Ishikawa (cell line): ENCODE measurements at regions not wholly inside any gene's neighbourhood (a gene's known extent, or its start where the extent isn't known, plus 50 kb on each side); places are given as distances from the start of the nearest gene placed in this dataset.

Experiments
- CEBPB ChIP-seq: IDR thresholded peaks from 2 replicates; pipeline ENCODE4 v1.6.1; 2012
- CREB1 ChIP-seq: IDR thresholded peaks from 2 replicates; pipeline ENCODE4 v1.6.1; 2012; ENCODE audit warnings: low read depth
- EGR1 ChIP-seq: IDR thresholded peaks from 2 replicates; pipeline ENCODE4 v1.6.1; 2012
- EP300 ChIP-seq: IDR thresholded peaks from 2 replicates; pipeline ENCODE4 v1.6.1; 2012; ENCODE audit warnings: borderline replicate concordance
- FOXM1 ChIP-seq: IDR thresholded peaks from 2 replicates; pipeline ENCODE4 v1.6.1; 2012; ENCODE audit warnings: low read depth, borderline replicate concordance
- MAX ChIP-seq: IDR thresholded peaks from 2 replicates; pipeline ENCODE4 v1.6.1; 2012
- NFIC ChIP-seq: IDR thresholded peaks from 2 replicates; pipeline ENCODE4 v1.6.1; 2012
- RAD21 ChIP-seq: IDR thresholded peaks from 2 replicates; pipeline ENCODE4 v1.6.1; 2012; ENCODE audit warnings: low read depth
- TAF1 ChIP-seq: IDR thresholded peaks from 2 replicates; pipeline ENCODE4 v1.6.1; 2012; ENCODE audit warnings: low read depth, mild to moderate bottlenecking
- TCF12 ChIP-seq: IDR thresholded peaks from 2 replicates; pipeline ENCODE4 v1.6.1; 2012; ENCODE audit warnings: low read depth
- TEAD4 ChIP-seq: IDR thresholded peaks from 2 replicates; pipeline ENCODE4 v1.6.1; 2012
- USF1 ChIP-seq: IDR thresholded peaks from 2 replicates; pipeline ENCODE4 v1.6.1; 2012
- YY1 ChIP-seq: IDR thresholded peaks from 2 replicates; pipeline ENCODE4 v1.6.1; 2012; ENCODE audit warnings: low read depth
- ZBTB7A ChIP-seq: IDR thresholded peaks from 2 replicates; pipeline ENCODE4 v1.6.1; 2012; ENCODE audit warnings: low read depth
- TF ChIP-seq, protein P1 (sequence below): IDR thresholded peaks from 2 replicates; pipeline ENCODE4 v1.6.1; 2012; ENCODE audit warnings: low read depth, mild to moderate bottlenecking

DNA sequence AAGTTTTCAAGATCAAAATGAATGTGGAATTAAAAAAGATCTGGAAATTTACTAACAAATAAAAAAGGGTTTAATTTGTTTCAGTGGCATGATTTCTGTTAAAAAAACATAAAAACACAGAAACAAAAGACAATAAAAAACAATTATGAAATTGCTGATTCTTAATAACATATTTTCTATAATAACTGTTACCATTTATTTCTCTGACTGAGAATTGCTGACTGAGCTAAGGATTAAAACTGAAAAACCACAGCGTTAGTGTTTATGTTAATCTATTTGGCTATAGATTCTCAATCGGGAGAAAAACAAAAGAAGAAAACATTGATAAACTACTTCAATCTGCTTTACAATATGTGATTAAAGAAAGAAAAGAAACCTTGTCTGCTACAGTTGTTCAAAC, 678.6 kb upstream of the ZEB2 start:
- no peak for TF ChIP-seq CEBPB
- no peak for TF ChIP-seq EP300
- no peak for TF ChIP-seq MAX
- no peak for TF ChIP-seq TEAD4
- no peak for TF ChIP-seq YY1

GRCh38 chr2:145197944-145198343, 678.0 kb upstream of the ZEB2 start:
- TF ChIP-seq YY1 (no peak), ZBTB7A (no peak)

DNA sequence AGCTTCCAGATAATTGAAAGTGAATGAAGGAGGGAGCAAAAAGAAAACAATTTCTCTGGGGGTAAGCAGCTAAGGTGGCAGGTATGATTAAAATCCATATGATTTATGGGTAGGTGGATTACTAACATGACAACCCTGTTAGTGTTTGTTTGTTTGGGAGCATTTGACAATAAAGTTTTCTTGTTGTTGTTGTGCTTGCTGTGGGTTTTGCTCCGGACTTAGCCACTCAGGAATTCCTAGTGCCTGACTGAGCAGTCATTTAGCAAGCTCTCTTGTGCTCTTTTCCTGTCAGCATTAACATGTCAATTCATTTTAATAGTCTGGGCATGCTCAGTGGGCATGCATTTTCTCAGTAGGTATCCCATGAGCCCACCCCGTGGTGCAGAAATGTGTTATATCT, 674.8 kb upstream of the ZEB2 start:
- no peak for TF ChIP-seq TCF12
- TF ChIP-seq EP300: no peak
- no peak for TF ChIP-seq ZBTB7A
- no peak for TF ChIP-seq RAD21
- TF ChIP-seq MAX: no peak
- TF ChIP-seq CEBPB: no peak
- TF ChIP-seq USF1: no peak
- TF ChIP-seq TAF1: no peak
- TF ChIP-seq YY1: no peak
- TF ChIP-seq TEAD4: no peak
- no peak for TF ChIP-seq CREB1
- no peak for TF ChIP-seq NFIC
- TF ChIP-seq EGR1: no peak
- TF ChIP-seq FOXM1: no peak
- TF ChIP-seq, protein P1, sequence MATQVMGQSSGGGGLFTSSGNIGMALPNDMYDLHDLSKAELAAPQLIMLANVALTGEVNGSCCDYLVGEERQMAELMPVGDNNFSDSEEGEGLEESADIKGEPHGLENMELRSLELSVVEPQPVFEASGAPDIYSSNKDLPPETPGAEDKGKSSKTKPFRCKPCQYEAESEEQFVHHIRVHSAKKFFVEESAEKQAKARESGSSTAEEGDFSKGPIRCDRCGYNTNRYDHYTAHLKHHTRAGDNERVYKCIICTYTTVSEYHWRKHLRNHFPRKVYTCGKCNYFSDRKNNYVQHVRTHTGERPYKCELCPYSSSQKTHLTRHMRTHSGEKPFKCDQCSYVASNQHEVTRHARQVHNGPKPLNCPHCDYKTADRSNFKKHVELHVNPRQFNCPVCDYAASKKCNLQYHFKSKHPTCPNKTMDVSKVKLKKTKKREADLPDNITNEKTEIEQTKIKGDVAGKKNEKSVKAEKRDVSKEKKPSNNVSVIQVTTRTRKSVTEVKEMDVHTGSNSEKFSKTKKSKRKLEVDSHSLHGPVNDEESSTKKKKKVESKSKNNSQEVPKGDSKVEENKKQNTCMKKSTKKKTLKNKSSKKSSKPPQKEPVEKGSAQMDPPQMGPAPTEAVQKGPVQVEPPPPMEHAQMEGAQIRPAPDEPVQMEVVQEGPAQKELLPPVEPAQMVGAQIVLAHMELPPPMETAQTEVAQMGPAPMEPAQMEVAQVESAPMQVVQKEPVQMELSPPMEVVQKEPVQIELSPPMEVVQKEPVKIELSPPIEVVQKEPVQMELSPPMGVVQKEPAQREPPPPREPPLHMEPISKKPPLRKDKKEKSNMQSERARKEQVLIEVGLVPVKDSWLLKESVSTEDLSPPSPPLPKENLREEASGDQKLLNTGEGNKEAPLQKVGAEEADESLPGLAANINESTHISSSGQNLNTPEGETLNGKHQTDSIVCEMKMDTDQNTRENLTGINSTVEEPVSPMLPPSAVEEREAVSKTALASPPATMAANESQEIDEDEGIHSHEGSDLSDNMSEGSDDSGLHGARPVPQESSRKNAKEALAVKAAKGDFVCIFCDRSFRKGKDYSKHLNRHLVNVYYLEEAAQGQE: no peak

GRCh38 chr2:145190031-145190703, 670.2 kb upstream of the ZEB2 start:
- TF ChIP-seq TCF12: no peak

- TF ChIP-seq CREB1 (no peak), USF1 (no peak), CEBPB (no peak), EGR1 (no peak), TCF12 (no peak), RAD21 (no peak)
These were observed 666.4 kb upstream of the ZEB2 start for GRCh38 chr2:145186303-145186702.

DNA sequence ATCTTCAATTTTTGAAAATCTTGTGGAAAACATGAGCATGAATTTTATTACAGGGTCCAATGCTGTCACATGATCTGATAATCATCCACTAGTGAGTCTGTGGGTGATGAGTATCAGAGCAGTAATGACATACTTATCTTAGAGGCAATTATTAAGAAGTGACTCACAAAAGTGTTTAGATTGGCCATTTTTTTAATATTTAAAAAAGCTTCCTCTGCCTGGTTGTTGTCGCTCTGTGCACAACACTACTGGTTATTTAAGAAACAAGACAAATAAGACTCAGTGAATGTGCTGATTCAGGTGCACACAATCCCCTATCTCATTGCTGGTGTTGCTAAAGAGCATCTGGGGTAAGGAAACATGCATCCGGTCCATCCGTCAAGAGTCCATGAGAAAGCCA, 665.8 kb upstream of the ZEB2 start:
- TF ChIP-seq RAD21 (no peak), YY1 (no peak), MAX (no peak), CEBPB (no peak), CREB1 (no peak), TCF12 (no peak), NFIC (no peak), TEAD4 (no peak), FOXM1 (no peak), EP300 (no peak), USF1 (no peak), TAF1 (no peak), EGR1 (no peak), ZBTB7A (no peak)
- TF ChIP-seq, protein P1: no peak
